GM12878 (cell line): ENCODE measurements at regions not wholly inside any gene's neighbourhood (a gene's known extent, or its start where the extent isn't known, plus 50 kb on each side); places are given as distances from the start of the nearest gene placed in this dataset.

Experiments used
- CTCF ChIP-seq, 3 experiments: IDR thresholded peaks in 2 of 3; conservative IDR thresholded peaks in 1 of 3; 2 replicates each; pipeline ENCODE4 v1.5.1; 2011; ENCODE audit warnings: low read depth in 3 of 3, low read length in 3 of 3, mild to moderate bottlenecking in 3 of 3, control low read depth in 2 of 3, moderate library complexity in 2 of 3, inconsistent platforms in 1 of 3, mixed read lengths in 1 of 3; ENCODE audit not compliant: control insufficient read depth in 2 of 3, insufficient read depth in 1 of 3; ENCODE audit errors: extremely low read depth in 1 of 3
- DPF2 ChIP-seq: fragments of 450-650 bp; IDR thresholded peaks from 2 replicates; pipeline ENCODE4 v1.6.1; 2017; ENCODE audit warnings: mild to moderate bottlenecking
- EP300 ChIP-seq, 2 experiments: fragments of 150-350 bp in 1 of 2; IDR thresholded peaks; 2 replicates each; pipeline ENCODE4 v1.6.1; 2011 to 2012; ENCODE audit warnings: low read depth in 2 of 2, low read length in 2 of 2, borderline replicate concordance in 1 of 2, improper control_type of control experiment in 1 of 2, inconsistent platforms in 1 of 2; ENCODE audit not compliant: control insufficient read depth in 1 of 2
- FOS ChIP-seq: IDR thresholded peaks from 3 replicates; pipeline ENCODE4 v1.6.1; 2011; ENCODE audit warnings: borderline replicate concordance; ENCODE audit not compliant: insufficient read length; ENCODE audit errors: extremely low read depth
- FOXK2 ChIP-seq: fragments of 450-650 bp; IDR thresholded peaks from 2 replicates; pipeline ENCODE4 v1.6.1; 2017; ENCODE audit warnings: mild to moderate bottlenecking, moderate library complexity
- MTA3 ChIP-seq: IDR thresholded peaks from 2 replicates; pipeline ENCODE4 v1.6.1; 2012; ENCODE audit warnings: low read length, inconsistent platforms, borderline replicate concordance
- NFYA ChIP-seq: IDR thresholded peaks from 2 replicates; pipeline ENCODE4 v1.6.1; 2011; ENCODE audit warnings: low read depth, mild to moderate bottlenecking, low read length, improper control_type of control experiment, borderline replicate concordance
- PBX3 ChIP-seq: IDR thresholded peaks from 2 replicates; pipeline ENCODE4 v1.6.1; 2011; ENCODE audit warnings: mild to moderate bottlenecking, low read depth, low read length, moderate library complexity; ENCODE audit not compliant: insufficient replicate concordance
- POLR2AphosphoS2 ChIP-seq: IDR thresholded peaks from 2 replicates; pipeline ENCODE4 v1.6.1; 2011; ENCODE audit warnings: low read depth, mild to moderate bottlenecking, low read length, improper control_type of control experiment, moderate library complexity
- RFX5 ChIP-seq: IDR thresholded peaks from 2 replicates; pipeline ENCODE4 v1.6.1; 2011; ENCODE audit warnings: low read depth, low read length, improper control_type of control experiment

GRCh38 chr6:165987483-165988301 lies 180.0 kb downstream of the TBXT start:
- TF ChIP-seq RFX5 (no peak), DPF2 (no peak), CTCF (IDR thresholded peaks at IDR 0.05 in 2 of 3, conservative IDR thresholded peaks at IDR 0.05 in 1 of 3; ENCODE audit: control insufficient read depth in 2 of 3, extremely low read depth in 1 of 3, insufficient read depth in 1 of 3, low read depth in 3 of 3, low read length in 3 of 3) (no peak), EP300 (IDR thresholded peaks at IDR 0.05; ENCODE audit: borderline replicate concordance in 1 of 2, control insufficient read depth in 1 of 2, low read depth in 2 of 2, low read length in 2 of 2) (no peak), NFYA (no peak), PBX3 (no peak), POLR2AphosphoS2 (no peak), FOS (no peak), MTA3 (no peak), FOXK2 (no peak)
